H9 (cell line): ENCODE measurements at regions not wholly inside any gene's neighbourhood (a gene's known extent, or its start where the extent isn't known, plus 50 kb on each side); places are given as distances from the start of the nearest gene placed in this dataset.

Experiments
- DNase-seq: peaks from one replicate; pipeline ENCODE4 v3.0.0-alpha.2; 2017
- H2AFZ ChIP-seq: one replicate; pipeline ENCODE4 v1.6.1; 2013; ENCODE audit warnings: mild to moderate bottlenecking, low read length, control low read depth, moderate library complexity
- H2AK5ac ChIP-seq: 2 replicates; pipeline ENCODE4 v1.6.1; 2013; ENCODE audit warnings: low read length, control low read depth, mixed read lengths; ENCODE audit not compliant: insufficient read length
- H2BK120ac ChIP-seq: one replicate; pipeline ENCODE4 v1.6.1; 2013; ENCODE audit warnings: low read depth, mild to moderate bottlenecking, low read length, control low read depth, inconsistent platforms; ENCODE audit not compliant: poor library complexity, severe bottlenecking
- H2BK12ac ChIP-seq: 2 replicates; pipeline ENCODE4 v1.6.1; 2013; ENCODE audit warnings: low read length, control low read depth, mixed read lengths, low read depth; ENCODE audit not compliant: insufficient read length
- H2BK15ac ChIP-seq: 2 replicates; pipeline ENCODE4 v1.6.1; 2013; ENCODE audit warnings: low read depth, low read length, control low read depth
- H2BK20ac ChIP-seq: one replicate; pipeline ENCODE4 v1.6.1; 2013; ENCODE audit warnings: low read depth, mild to moderate bottlenecking, low read length, control low read depth, inconsistent platforms; ENCODE audit not compliant: poor library complexity, severe bottlenecking
- H2BK5ac ChIP-seq: 2 replicates; pipeline ENCODE4 v1.6.1; 2013; ENCODE audit warnings: low read length, control low read depth, mixed read lengths; ENCODE audit not compliant: insufficient read length
- H3K14ac ChIP-seq: 2 replicates; pipeline ENCODE4 v1.6.1; 2013; ENCODE audit warnings: low read length, control low read depth; ENCODE audit not compliant: insufficient read depth
- H3K18ac ChIP-seq: 2 replicates; pipeline ENCODE4 v1.6.1; 2013; ENCODE audit warnings: low read depth, mild to moderate bottlenecking, mixed read lengths, low read length, control low read depth; ENCODE audit not compliant: insufficient read length
- H3K23ac ChIP-seq: 2 replicates; pipeline ENCODE4 v1.6.1; 2013; ENCODE audit warnings: low read length, control low read depth, mixed read lengths, low read depth; ENCODE audit not compliant: insufficient read length
- H3K23me2 ChIP-seq: 2 replicates; pipeline ENCODE4 v1.6.1; 2013; ENCODE audit warnings: low read depth, mild to moderate bottlenecking, mixed read lengths, low read length, control low read depth; ENCODE audit not compliant: insufficient read length, poor library complexity, severe bottlenecking
- H3K27ac ChIP-seq: 2 replicates; pipeline ENCODE4 v1.5.1; 2013; ENCODE audit warnings: low read length, control low read depth, mixed read lengths, low read depth; ENCODE audit not compliant: insufficient read length
- H3K27me3 ChIP-seq: 2 replicates; pipeline ENCODE4 v1.6.1; 2013; ENCODE audit warnings: low read length, control low read depth, inconsistent platforms; ENCODE audit not compliant: insufficient read depth
- H3K4ac ChIP-seq: 2 replicates; pipeline ENCODE4 v1.6.1; 2013; ENCODE audit warnings: low read depth, mild to moderate bottlenecking, control low read depth, inconsistent platforms, low read length, moderate library complexity
- H3K4me1 ChIP-seq: 2 replicates; pipeline ENCODE4 v1.6.1; 2013; ENCODE audit warnings: low read length, control low read depth, inconsistent platforms; ENCODE audit not compliant: insufficient read depth
- H3K4me2 ChIP-seq: 2 replicates; pipeline ENCODE4 v1.6.1; 2013; ENCODE audit warnings: low read length, control low read depth, mixed read lengths; ENCODE audit not compliant: insufficient read length, insufficient read depth
- H3K56ac ChIP-seq: 2 replicates; pipeline ENCODE4 v1.6.1; 2013; ENCODE audit warnings: low read depth, mild to moderate bottlenecking, mixed read lengths, low read length, control low read depth; ENCODE audit not compliant: insufficient read length
- H3K79me1 ChIP-seq: 2 replicates; pipeline ENCODE4 v1.6.1; 2013; ENCODE audit warnings: low read depth, mild to moderate bottlenecking, moderate library complexity, low read length, control low read depth, inconsistent platforms; ENCODE audit not compliant: insufficient read depth, poor library complexity, severe bottlenecking
- H3K79me2 ChIP-seq: 2 replicates; pipeline ENCODE4 v1.6.1; 2013; ENCODE audit warnings: low read length, control low read depth, inconsistent platforms; ENCODE audit not compliant: insufficient read depth
- H3K9ac ChIP-seq: 2 replicates; pipeline ENCODE4 v1.6.1; 2013; ENCODE audit warnings: low read length, control low read depth, mixed read lengths; ENCODE audit not compliant: insufficient read length; ENCODE audit errors: extremely low read depth
- H3K9me3 ChIP-seq: one replicate; pipeline ENCODE4 v1.6.1; 2013; ENCODE audit warnings: low read depth, low read length, inconsistent platforms; ENCODE audit not compliant: control insufficient read depth
- H3T11ph ChIP-seq: one replicate; pipeline ENCODE4 v1.6.1; 2013; ENCODE audit warnings: mild to moderate bottlenecking, low read length, control low read depth, inconsistent platforms
- H4K20me1 ChIP-seq: one replicate; pipeline ENCODE4 v1.6.1; 2013; ENCODE audit not compliant: control insufficient read depth, insufficient read length, insufficient read depth
- H4K5ac ChIP-seq: 2 replicates; pipeline ENCODE4 v1.6.1; 2013; ENCODE audit warnings: low read depth, mild to moderate bottlenecking, mixed read lengths, low read length, control low read depth; ENCODE audit not compliant: insufficient read length
- H4K8ac ChIP-seq: replicated peaks from 2 replicates; pipeline ENCODE4 v1.6.1; 2013; ENCODE audit warnings: low read length, control low read depth, mixed read lengths, low read depth; ENCODE audit not compliant: insufficient read length
- H4K91ac ChIP-seq: 2 replicates; pipeline ENCODE4 v1.6.1; 2013; ENCODE audit warnings: low read depth, mild to moderate bottlenecking, moderate library complexity, mixed read lengths, low read length, control low read depth; ENCODE audit not compliant: insufficient read length
- H3K27ac Mint-ChIP-seq, 3 experiments: 2 replicates in 2 of 3; 3 replicates in 1 of 3; pipeline ENCODE4 v1.8.0; 2020 to 2021; ENCODE audit warnings: mixed read lengths in 3 of 3, mild to moderate bottlenecking in 1 of 3, moderate library complexity in 1 of 3
- H3K27me3 Mint-ChIP-seq: 2 replicates; pipeline ENCODE4 v1.8.0; 2021; ENCODE audit warnings: low read depth, mild to moderate bottlenecking, moderate library complexity, mixed read lengths
- H3K36me3 Mint-ChIP-seq, 3 experiments: 2 replicates in 2 of 3; 3 replicates in 1 of 3; pipeline ENCODE4 v1.8.0; 2020 to 2021; ENCODE audit warnings: low read depth in 3 of 3, mixed read lengths in 3 of 3; ENCODE audit not compliant: insufficient read depth in 1 of 3
- H3K4me1 Mint-ChIP-seq, 2 experiments: 2 replicates each; pipeline ENCODE4 v1.8.0; 2020; ENCODE audit warnings: mixed read lengths in 2 of 2
- H3K4me3 Mint-ChIP-seq, 2 experiments: 2 replicates in 1 of 2; 3 replicates in 1 of 2; pipeline ENCODE4 v1.8.0; 2020 to 2021; ENCODE audit warnings: mild to moderate bottlenecking in 2 of 2, mixed read lengths in 2 of 2, moderate library complexity in 1 of 2
- H3K9me3 Mint-ChIP-seq, 2 experiments: 2 replicates in 1 of 2; 3 replicates in 1 of 2; pipeline ENCODE4 v1.8.0; 2020; ENCODE audit warnings: mild to moderate bottlenecking in 2 of 2, mixed read lengths in 2 of 2, moderate library complexity in 1 of 2
- WGBS: extraction: QIAGEN DNeasy Blood & Tissue Kit; methylation state at CpG from one replicate; pipeline ENCODE4 v1.1.7; 2013; ENCODE audit warnings: missing lambda C conversion rate, low lambda C conversion rate, mixed read lengths; ENCODE audit not compliant: insufficient read length; ENCODE audit errors: extremely low coverage; 5-methylcytosine and 5-hydroxymethylcytosine counted together
- TF ChIP-seq, protein P1 (sequence below): fragments of 200-600 bp; sonication (generic); conservative IDR thresholded peaks from 3 replicates; pipeline ENCODE4 v1.8.0; 2021; ENCODE audit warnings: antibody characterized with exemption, mild to moderate bottlenecking

GRCh38 chr4:26144526-26145155 is 176.2 kb upstream of the RBPJ start:
- Mint-ChIP-seq H3K27ac (no peak overlapping the region), H3K36me3 (no peaks in the 10 kb centered on the region), H3K27me3 (peaks cover 3% of the 10 kb centered on the region; the same call in 1 of the 2 replicates), H3K4me3 (no peak overlapping the region), H3K9me3 (no peaks in the 10 kb centered on the region; a peak in 1 of 5 replicates), H3K4me1 (peaks cover 10 to 14% of the 10 kb centered on the region in 2 experiments)
- H3T11ph ChIP-seq, result no peak overlapping the region
- no peaks in the 10 kb centered on the region for H3K79me2 ChIP-seq
- H2BK20ac ChIP-seq, result no peak overlapping the region
- no CpG with 5 or more reads among the region's 2 CpGs for WGBS
- no peaks in the 10 kb centered on the region for H3K79me1 ChIP-seq
- no peak overlapping the region for H3K23ac ChIP-seq
- no peaks in the 10 kb centered on the region for H3K4me1 ChIP-seq
- no peak overlapping the region for H2BK12ac ChIP-seq
- no peak overlapping the region for H2BK120ac ChIP-seq
- H2BK5ac ChIP-seq, result no peak overlapping the region
- H3K9ac ChIP-seq, result no peak overlapping the region
- no peaks in the 10 kb centered on the region for H4K20me1 ChIP-seq
- H2AFZ ChIP-seq, result no peak overlapping the region
- H3K4ac ChIP-seq, result no peak overlapping the region
- no peak overlapping the region for H3K27ac ChIP-seq
- H4K8ac ChIP-seq, result no peak overlapping the region
- no peaks in the 10 kb centered on the region for H3K27me3 ChIP-seq
- no peak overlapping the region for H2AK5ac ChIP-seq
- DNase-seq, result no peak
- H3K18ac ChIP-seq, result no peak overlapping the region
- no peak overlapping the region for H2BK15ac ChIP-seq
- H3K14ac ChIP-seq, result no peak overlapping the region
- TF ChIP-seq, protein P1, sequence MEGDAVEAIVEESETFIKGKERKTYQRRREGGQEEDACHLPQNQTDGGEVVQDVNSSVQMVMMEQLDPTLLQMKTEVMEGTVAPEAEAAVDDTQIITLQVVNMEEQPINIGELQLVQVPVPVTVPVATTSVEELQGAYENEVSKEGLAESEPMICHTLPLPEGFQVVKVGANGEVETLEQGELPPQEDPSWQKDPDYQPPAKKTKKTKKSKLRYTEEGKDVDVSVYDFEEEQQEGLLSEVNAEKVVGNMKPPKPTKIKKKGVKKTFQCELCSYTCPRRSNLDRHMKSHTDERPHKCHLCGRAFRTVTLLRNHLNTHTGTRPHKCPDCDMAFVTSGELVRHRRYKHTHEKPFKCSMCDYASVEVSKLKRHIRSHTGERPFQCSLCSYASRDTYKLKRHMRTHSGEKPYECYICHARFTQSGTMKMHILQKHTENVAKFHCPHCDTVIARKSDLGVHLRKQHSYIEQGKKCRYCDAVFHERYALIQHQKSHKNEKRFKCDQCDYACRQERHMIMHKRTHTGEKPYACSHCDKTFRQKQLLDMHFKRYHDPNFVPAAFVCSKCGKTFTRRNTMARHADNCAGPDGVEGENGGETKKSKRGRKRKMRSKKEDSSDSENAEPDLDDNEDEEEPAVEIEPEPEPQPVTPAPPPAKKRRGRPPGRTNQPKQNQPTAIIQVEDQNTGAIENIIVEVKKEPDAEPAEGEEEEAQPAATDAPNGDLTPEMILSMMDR, result no peak
- no peak overlapping the region for H4K5ac ChIP-seq
- H4K91ac ChIP-seq, result no peak overlapping the region
- H3K4me2 ChIP-seq, result no peak overlapping the region
- no peaks in the 10 kb centered on the region for H3K23me2 ChIP-seq
- no peaks in the 10 kb centered on the region for H3K9me3 ChIP-seq
- no peak overlapping the region for H3K56ac ChIP-seq
